ENCODE measurements at regions not wholly inside any gene's neighbourhood (a gene's known extent, or its start where the extent isn't known, plus 50 kb on each side); places are given as distances from the start of the nearest gene placed in this dataset.
"Not testable (repeated sequence)": the region's sequence is repeated elsewhere in the genome, so short reads cannot be mapped to it uniquely, and the experiment has no call there.

DNA sequence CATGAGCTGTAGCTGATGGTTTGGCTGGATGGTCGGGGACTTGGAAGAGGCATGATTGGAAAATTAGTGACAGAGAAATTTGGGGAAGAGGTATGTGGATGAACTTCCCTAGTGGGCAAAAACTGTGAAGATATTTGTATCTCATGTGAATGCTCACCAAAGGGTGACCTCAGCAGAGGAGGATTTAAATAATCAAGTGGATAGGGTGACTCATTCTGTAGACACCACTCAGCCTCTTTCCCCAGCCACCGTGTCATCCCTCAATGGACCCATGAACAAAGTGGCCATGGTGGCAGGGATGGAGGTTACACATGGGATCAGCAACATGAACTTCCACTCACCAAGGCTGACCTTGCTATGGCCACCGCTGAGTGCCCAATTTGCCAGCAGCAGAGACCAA is 60.8 kb upstream of the KRAS start:
- no peak for DNase-seq (ENCODE audit: extremely low spot score, unreplicated experiment)
- TF ChIP-seq, protein P1, sequence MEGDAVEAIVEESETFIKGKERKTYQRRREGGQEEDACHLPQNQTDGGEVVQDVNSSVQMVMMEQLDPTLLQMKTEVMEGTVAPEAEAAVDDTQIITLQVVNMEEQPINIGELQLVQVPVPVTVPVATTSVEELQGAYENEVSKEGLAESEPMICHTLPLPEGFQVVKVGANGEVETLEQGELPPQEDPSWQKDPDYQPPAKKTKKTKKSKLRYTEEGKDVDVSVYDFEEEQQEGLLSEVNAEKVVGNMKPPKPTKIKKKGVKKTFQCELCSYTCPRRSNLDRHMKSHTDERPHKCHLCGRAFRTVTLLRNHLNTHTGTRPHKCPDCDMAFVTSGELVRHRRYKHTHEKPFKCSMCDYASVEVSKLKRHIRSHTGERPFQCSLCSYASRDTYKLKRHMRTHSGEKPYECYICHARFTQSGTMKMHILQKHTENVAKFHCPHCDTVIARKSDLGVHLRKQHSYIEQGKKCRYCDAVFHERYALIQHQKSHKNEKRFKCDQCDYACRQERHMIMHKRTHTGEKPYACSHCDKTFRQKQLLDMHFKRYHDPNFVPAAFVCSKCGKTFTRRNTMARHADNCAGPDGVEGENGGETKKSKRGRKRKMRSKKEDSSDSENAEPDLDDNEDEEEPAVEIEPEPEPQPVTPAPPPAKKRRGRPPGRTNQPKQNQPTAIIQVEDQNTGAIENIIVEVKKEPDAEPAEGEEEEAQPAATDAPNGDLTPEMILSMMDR (conservative IDR thresholded peaks at IDR 0.05) = no peak
- peaks cover 7% of the 10 kb centered on the region for H3K36me3 Mint-ChIP-seq
- H3K4me1 Mint-ChIP-seq (ENCODE audit: unreplicated experiment) = no peaks in the 10 kb centered on the region
- H3K4me3 Mint-ChIP-seq = no peak overlapping the region
- peaks cover 6% of the 10 kb centered on the region for H3K27me3 Mint-ChIP-seq
- H3K27ac Mint-ChIP-seq = no peak overlapping the region
- H3K9me3 Mint-ChIP-seq = peaks cover 3% of the 10 kb centered on the region

GRCh38 chr12:25310071-25310470 is 59.3 kb upstream of the KRAS start:
- H3K27ac Mint-ChIP-seq; H3K4me3 Mint-ChIP-seq; H3K27me3 Mint-ChIP-seq; H3K9me3 Mint-ChIP-seq; H3K4me1 Mint-ChIP-seq (ENCODE audit: unreplicated experiment); H3K36me3 Mint-ChIP-seq; DNase-seq (ENCODE audit: extremely low spot score, unreplicated experiment): not testable (repeated sequence)

- H3K27ac Mint-ChIP-seq = no peak overlapping the region
- peaks cover 8% of the 10 kb centered on the region for H3K9me3 Mint-ChIP-seq
- TF ChIP-seq, protein P1 (conservative IDR thresholded peaks at IDR 0.05) = no peak
- no peak overlapping the region for H3K4me3 Mint-ChIP-seq
- peaks cover 7% of the 10 kb centered on the region for H3K36me3 Mint-ChIP-seq
- no peak for DNase-seq (ENCODE audit: extremely low spot score, unreplicated experiment)
- H3K4me1 Mint-ChIP-seq (ENCODE audit: unreplicated experiment) = no peaks in the 10 kb centered on the region
- H3K27me3 Mint-ChIP-seq = peaks cover 11% of the 10 kb centered on the region
Measured at GRCh38 chr12:25308756-25309155, 58.0 kb upstream of the KRAS start.

- peaks cover 7% of the 10 kb centered on the region for H3K36me3 Mint-ChIP-seq
- H3K27me3 Mint-ChIP-seq = peaks cover 11% of the 10 kb centered on the region
- DNase-seq (ENCODE audit: extremely low spot score, unreplicated experiment) = no peak
- no peak overlapping the region for H3K4me3 Mint-ChIP-seq
- TF ChIP-seq, protein P1 (conservative IDR thresholded peaks at IDR 0.05) = no peak
- peaks cover 8% of the 10 kb centered on the region for H3K9me3 Mint-ChIP-seq
- no peaks in the 10 kb centered on the region for H3K4me1 Mint-ChIP-seq (ENCODE audit: unreplicated experiment)
- no peak overlapping the region for H3K27ac Mint-ChIP-seq
Measured at GRCh38 chr12:25307818-25308217, 57.1 kb upstream of the KRAS start.

DNA sequence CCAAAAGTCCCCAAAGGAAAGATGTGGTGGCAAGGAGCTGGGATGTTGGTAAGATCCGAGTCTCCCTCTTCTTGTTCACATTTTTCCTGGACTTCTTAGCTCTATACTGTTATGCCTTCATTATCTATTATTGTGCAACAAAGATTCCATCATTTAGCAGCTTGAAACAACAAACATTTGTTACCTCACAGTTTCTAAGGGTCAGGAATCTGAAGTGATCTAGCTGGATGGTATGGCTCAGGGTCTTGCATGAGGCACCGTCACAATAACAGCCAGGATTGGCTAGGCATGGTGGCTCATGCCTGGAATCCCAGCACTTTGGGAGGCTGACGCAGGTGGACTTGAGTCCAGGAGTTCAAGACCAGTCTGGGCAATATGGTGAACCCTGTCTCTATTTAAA is 51.1 kb upstream of the KRAS start:
- H3K4me3 Mint-ChIP-seq = no peak overlapping the region
- no peaks in the 10 kb centered on the region for H3K4me1 Mint-ChIP-seq (ENCODE audit: unreplicated experiment)
- DNase-seq (ENCODE audit: extremely low spot score, unreplicated experiment) = no peak
- peaks cover 10% of the 10 kb centered on the region for H3K27me3 Mint-ChIP-seq
- H3K9me3 Mint-ChIP-seq = peaks cover 8% of the 10 kb centered on the region
- TF ChIP-seq, protein P1 (conservative IDR thresholded peaks at IDR 0.05) = no peak
- H3K27ac Mint-ChIP-seq = no peak overlapping the region
- no peaks in the 10 kb centered on the region for H3K36me3 Mint-ChIP-seq
